GM19324 (cell line): ENCODE measurements at regions not wholly inside any gene's neighbourhood (a gene's known extent, or its start where the extent isn't known, plus 50 kb on each side); places are given as distances from the start of the nearest gene placed in this dataset.

ENCODE experiments used
- ATAC-seq: cut with Tn5 transposase; IDR thresholded peaks from one replicate; pipeline ENCODE4 v1.9.1; 2021; ENCODE audit warnings: mild to moderate bottlenecking, moderate library complexity; ENCODE audit not compliant: unreplicated experiment, low FRiP score

DNA sequence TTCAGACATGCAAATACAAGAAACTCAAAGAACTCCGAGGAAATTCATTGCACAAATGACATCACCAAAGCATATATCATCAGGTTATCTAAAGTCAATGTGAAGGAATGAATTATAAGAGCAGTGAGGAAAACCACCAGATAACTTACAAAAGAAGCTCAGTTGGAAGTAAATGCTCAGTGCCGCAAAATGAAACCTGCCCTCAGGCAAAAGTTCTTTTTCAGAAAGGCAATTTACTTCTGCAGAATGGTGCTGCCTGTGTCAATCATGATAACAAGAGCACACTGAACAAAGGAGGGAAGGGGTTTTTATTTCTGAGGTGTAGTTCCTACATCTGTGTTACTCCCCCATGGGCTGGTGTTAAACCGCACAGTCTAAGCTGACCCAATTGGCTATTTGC, 550.6 kb upstream of the SEMA3D start:
- no peak for ATAC-seq

DNA sequence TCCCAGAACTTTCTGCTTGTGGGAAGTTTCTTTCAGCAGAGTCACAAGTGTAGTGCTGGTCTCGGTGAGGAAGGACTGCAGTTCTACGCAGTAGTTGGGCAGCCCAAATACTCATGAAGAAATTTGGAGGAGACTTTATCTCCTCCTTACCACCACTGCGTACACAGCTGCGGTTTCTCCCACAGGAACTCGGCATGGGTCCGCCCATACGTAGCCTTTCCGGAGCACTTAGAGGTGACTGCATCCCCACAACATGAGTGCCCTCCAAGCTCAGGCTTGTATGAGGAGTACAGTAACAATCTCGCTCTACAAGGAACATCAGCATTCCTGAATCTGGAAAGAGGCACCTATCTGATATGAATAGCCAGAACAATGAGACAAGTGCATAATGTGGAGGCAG, 549.2 kb upstream of the SEMA3D start:
- no peak for ATAC-seq

DNA sequence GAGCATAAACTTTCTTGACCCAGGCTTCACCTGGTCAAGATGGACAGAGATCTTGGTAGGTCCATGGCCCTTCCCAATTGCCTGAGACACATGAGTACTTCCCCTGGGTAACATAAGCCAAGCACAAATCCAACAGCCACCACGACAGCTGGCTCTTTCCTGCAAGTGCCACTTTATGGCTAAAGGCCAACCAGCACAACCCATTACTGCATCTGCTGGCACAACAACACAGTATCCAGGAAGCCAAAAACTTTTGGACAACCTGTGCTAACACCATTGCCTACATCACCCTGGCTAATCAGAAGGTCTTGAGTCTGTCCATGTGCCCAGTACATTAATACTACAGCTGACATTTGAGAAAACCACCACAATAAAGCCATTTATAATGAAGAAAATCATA, 548.0 kb upstream of the SEMA3D start:
- ATAC-seq, result no peak

DNA sequence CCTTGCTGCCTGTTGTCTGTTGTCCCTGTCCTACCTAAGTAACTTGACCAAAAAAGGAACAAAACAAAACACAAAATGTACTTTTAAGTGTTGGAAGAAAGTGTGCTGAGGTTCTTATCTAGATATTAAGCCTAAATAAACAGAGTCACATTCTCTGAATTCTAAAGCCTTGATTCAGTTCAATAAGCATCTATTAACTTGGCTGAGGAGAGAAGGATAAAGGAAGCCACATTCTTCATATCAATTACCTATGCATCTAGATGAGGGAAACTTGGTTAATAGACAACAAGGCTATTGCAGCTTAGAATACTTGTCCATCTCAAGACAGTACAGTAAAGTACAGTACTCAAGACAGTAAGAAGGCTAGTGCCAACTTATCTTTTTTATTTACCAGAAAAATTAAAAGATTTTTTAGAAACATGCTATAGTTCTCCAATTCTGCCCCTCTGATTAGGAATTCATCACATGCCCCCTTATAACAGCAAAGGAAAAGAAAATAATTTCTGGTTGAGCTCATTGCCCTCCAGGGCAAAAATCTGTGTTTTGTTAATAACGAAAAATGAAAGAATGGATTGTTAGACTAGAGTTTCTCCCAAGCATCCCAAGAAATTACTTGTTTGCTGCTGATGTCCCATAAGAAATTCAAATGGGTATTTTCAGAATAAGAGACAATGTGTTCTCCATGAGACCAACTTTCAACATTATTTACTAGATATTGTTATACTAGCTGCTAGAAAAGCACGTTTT, 546.5 kb upstream of the SEMA3D start:
- no peak for ATAC-seq

DNA sequence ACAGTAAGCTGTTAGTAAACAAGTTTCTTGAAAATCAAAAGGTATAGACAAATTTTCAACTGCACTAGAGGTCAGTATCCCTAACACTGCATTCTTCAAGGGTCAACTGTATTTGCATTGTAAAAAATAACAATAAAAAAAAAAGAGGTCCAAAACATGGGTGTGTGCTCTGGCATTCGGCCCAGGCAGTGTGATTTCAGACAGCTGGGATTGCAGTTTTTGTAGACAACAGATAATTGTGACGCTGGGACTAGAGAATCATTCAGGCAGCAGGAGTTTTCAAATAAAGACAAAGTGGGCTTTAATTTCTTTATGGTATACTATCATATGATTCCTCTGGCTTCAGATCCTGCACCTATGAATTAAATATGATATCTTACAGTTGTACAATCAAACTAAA, 543.2 kb upstream of the SEMA3D start:
- ATAC-seq, result no peak

DNA sequence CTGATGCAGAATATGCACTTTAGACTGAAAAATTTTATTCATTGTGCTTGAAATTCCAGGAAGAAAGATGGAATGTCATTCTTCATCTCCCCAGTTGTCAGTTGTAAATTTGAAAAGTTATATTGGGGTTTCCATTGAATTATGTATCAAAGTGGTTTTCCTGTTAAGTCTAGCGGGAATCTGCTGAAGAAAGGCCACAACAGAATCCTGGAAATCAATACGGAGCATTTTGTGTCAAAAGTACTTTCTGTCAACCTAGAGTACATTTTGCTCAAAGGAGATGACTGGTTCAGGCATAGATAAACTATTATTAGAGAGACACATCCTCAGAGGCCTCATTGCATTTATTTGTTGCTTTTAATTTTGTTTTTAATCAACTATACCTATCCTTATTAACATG, 538.2 kb upstream of the SEMA3D start:
- no peak for ATAC-seq

DNA sequence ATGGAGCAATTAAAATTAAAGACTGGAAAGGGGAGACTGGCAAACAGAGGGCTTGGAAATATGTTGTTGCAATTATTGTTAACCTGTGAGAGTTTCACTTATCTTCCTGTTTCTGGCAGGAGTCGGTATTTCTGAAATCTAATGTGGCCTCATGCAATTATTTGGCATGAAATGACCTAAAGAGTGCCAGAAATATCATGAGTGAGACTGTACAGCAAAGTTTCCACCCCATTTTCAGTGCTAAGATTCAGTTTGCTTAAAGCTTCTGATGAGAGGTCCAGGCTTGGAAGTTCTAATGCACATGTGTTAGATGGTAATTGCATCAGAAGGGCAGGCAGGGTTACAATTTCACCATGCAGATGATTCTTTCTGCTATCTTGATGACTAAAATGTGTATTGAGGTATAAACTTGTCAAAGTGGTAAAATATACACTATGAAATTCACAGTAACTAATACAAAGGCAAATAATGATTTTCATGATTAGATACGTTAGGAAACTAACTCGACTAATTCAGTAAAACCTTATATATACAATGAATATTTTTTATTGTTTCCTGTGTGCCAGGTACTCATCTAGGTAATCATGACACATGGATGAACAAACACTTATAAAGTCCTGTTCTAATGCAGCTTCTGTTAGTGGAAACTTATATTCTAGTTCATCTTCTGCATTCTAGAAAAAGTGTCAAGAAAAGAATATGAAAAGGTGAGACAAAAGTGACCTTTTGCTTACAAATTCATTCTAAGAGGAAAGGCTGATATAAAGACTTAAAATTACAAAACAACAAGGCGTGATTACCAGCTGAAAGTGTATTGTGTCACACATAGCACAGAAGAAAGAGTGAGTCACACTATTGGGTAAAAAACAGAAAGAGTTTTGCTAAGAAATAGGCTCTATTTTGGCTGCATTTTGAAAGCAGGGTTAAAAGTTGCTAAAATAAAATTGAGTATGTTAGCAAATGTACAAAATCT, 533.4 kb upstream of the SEMA3D start:
- ATAC-seq, result no peak

DNA sequence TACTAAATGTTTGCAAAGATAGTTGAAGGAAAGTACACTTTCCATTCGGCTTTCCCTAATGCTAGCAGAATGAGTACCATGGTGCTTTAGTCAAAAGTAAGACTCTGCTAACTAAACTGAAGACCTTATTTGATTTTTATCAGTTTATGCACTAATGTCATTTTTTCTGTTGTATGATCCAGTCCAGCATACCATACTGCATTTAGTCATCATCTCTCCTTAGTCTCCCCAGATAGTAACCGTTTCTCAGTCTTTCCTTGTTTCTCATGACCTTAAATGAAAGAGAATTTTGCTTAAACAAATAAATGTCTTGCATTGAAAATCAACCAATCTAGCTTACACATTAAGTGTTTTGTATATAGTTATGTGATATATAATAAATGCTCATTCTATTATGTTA, 529.5 kb upstream of the SEMA3D start:
- no peak for ATAC-seq

DNA sequence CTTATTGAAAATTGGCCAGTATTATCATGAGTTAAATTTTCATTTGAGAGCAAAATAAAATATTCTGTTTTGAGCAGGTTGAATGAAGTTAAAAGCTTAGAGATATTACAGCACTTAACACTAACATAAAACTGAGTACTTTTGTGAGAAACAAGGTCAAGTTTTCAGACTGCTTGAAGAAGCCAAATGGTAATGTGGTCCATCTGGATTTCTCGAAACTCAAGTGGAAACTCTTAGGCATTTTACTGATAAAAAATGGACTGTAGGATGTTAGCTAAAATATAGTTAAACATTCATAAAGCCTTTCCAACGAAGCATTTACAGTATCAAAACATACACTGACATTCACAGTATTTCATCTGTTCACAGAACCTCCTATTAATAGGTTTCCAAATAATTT, 528.1 kb upstream of the SEMA3D start:
- ATAC-seq, result no peak

DNA sequence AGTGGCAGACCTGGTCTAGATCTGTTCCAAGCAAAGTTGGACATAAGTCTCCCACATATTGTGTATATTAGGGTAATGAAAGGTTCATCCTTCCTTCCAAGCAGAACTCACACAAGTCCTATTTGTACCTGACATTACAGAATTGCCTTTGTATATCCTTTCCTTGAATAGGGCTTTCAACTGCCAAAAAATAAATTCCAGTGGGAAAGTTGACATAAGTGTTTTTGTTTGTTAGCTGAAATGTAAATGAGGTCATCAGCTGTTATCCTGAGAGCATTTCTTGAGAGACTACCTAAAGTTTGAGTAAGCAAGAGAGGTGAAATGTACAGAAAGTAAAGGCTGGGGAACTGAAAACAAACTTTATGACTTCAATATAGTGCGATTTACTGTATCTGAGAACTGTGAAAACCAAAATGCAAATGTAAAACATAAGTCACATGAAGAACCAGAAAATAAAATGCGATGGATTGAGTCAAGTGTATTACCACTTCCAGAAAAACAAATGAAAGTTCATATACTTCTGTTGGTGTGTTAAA, 527.3 kb upstream of the SEMA3D start:
- ATAC-seq, result no peak

DNA sequence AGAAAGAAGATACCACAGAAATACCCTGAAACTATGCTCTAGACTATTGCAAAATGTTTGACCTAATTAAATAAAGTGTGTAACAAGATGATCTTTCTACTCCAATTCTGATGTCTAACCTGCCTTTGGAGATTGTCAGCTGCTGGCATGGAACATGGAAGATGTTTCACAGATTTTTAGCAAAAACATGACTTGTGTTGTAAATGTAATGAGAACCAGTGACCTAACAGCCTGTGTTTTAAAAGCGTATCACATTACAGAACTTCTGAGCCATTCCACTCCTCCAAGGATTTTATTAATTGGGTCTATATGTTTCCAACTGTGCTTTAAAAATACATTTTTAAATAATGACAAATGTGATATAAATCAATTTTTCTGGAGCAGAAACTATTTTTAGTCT, 526.3 kb upstream of the SEMA3D start:
- no peak for ATAC-seq

DNA sequence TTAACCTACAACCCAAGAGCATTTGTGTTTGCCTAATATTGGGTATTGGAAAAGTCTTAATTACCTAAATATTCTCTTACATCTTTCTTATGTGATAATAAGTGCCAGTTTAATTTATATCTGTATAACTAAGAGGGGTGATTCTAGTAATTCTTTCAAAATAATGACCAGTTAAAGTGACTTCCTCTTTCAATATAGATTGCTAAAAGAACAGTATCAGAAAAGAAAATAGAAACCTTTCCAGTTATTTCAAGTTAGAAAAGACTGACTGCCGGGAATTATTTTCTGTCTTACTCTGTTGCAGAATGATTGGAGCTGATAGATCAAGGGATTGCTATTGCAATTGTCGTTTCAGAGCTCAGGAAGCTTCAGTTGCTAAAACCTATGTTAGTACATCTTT, 525.0 kb upstream of the SEMA3D start:
- no peak for ATAC-seq

DNA sequence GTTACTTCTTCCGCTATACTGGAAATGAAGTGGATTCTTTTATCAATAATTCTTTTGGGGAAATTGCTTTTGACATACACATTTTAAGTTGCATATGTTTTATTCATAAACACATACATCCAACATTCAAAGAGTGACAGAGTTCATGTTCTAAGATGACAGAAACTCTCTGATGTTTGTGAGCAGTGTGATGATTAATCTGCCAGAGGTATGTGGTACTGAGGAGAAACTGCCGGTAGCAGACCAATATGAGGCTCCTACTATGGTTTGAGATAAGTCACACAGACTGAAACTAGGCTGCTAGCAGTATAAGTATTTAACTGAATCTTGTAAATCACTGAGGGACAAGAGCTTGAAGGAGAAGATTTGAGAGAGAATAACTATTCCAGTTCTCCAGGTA, 524.1 kb upstream of the SEMA3D start:
- ATAC-seq, result no peak

DNA sequence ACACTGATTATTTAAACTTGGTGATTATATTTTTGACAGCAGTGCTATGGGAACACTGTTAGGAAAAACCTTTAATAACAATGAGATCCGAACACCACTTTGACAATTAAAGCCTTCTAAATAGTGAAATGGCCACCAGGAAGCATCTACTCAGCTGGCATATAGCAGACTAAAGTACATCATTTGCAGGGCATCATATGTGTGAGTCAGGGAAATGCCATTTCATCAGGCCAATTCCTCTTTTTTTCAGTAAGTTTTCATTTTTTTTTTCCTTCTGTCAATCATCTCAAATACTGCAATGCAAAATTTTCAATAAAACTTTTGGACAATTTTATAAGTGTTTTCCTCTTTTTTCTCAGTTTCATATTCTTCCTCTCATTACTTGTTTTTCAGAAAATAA, 521.4 kb upstream of the SEMA3D start:
- no peak for ATAC-seq

DNA sequence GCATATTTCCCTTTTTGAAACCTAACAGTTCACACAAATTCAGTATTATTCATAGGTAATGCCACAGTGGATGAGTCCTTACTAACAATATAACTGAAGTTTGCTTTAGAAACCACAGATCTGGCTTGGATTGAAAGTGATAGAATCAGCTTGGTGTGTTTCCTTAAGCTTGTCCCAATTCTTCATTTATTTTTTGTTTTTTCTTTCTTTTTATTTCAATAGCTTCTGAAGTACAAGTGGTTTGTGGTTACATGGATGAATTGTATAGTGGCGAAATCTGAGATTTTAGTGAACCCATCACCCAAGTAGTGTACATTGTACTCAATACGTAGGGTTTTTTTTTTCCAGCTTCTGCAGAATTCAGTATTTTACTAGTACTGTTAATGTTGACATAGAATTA, 518.2 kb upstream of the SEMA3D start:
- no peak for ATAC-seq

DNA sequence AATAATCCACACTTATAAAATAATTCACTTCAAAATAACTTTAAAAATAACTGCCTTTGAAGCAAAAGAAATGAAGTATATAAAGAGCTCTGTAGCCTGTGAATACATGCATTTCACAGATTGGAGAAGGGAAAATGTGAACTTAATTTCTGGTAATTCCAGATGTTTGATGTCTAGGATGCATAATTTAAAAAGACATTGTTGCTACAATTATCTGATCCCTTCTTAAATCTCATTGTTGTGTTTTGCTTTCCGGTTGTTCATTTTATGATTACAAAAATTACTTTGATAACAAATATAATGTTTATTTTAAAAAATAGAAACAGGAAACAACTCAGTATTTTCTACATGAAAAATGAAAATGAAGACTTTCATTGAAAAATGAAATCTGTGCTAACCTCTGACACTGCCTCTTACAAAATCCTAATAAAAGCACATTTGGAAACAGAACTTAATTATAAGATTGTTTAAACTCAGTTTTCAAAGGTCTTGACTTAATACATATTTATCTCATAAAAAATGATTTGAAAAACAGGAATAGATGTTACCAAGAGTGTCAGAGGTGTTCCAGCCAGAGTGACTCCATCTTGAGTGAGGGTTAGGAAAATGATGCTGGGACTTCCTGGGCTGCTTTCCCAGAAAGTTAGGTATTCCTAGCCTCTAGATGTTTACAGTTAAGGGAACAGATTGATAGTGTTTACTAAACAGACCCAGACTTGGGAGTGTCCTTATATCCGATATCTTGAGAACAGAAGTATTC, 516.6 kb upstream of the SEMA3D start:
- ATAC-seq, result no peak

DNA sequence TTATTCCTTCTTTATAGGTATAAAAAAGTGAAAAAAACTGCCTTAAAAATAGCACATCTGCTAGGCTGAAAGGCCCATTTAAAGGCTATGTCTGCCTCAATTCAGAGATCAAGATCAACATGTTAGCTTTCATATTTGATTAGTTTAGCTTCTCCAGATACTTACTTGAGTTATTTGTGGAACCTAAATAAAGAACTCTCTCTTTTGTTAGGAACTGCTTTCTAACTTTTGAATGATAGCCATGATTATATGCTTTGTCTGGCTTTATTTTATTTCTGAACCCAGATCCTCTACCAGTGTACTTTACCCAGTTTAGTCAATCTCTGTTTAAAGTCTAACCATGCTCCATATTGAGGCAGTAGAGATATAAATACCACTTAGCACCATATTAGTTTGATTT, 515.5 kb upstream of the SEMA3D start:
- ATAC-seq, result no peak

DNA sequence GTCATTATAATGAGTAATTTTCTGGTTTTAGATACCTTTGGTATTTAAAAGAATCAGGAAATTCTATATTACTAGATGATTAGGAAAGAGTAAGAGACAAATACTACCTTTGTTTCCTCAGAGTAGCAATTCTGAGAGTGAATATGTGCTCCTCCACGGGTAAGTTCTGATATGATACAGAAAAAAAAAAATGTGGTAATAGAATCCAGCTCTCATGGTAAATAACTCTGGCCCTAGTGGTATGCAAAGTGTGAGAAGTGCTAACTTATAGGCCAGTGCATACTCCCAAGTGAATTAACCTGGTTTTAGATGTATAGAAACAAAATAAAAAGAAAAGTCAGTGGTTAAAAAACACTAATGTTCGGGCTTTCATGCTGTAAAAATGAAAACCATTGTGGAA, 512.6 kb upstream of the SEMA3D start:
- ATAC-seq, result no peak

DNA sequence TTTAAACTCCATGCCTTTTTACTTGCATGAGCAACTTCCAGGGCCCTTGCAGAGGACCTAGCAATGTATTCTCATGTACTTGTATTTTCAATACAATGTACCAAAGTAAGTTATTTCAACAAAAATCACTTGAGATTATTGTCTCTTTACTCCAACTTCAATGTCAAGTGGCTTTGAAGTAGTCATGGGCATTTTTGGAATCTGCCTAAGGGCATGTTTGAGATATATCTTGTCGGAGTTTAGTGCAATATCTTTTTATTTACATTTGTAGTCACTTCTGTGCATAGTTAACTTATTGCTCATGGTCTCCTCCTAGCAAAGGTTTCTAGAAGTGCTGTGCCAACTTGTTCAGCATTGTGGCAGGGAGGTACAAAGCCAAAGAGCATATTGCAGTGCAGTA, 508.7 kb upstream of the SEMA3D start:
- ATAC-seq, result no peak

DNA sequence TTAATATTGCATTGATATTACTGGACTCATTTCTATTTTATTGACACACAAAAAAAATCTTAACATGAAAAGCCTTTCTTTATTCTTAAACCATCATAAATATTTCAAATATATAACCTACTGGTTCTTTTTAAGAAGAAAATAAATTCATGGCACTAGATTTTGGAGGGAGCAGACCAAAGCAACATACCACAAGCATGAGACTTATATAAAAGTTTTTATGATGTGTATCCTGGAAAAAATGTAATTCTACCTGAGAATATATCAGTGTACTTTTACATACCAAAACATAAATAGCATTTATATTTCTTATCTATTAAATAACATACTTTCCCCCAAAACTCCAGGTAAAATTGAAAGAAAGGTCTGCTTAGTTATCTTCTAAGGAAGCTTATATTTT, 508.2 kb upstream of the SEMA3D start:
- ATAC-seq, result no peak

DNA sequence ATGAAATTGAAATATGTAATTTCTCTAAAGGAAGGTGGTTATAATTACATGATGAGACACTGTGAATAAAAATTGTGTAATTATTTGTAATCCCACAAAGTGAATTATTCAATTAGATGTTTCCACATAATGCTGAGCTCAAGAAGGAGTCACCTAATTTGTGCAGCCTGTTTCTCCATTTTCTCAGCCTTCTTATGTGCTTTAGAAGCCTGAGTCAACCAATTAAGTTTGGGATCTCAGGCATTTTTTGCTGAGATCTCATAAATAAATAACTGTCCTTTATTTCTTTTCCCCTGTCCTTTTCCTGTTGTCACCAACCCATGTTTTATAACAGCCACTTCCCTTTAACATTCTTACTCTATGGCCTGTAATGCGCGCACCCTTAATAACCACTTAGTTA, 506.5 kb upstream of the SEMA3D start:
- no peak for ATAC-seq
